ENCODE measurements at regions not wholly inside any gene's neighbourhood (a gene's known extent, or its start where the extent isn't known, plus 50 kb on each side); places are given as distances from the start of the nearest gene placed in this dataset.
A peak's percentile ranks its signal among the peaks of the same experiment; 100 is the strongest.
"Not testable (repeated sequence)": the region's sequence is repeated elsewhere in the genome, so short reads cannot be mapped to it uniquely, and the experiment has no call there.

DNA sequence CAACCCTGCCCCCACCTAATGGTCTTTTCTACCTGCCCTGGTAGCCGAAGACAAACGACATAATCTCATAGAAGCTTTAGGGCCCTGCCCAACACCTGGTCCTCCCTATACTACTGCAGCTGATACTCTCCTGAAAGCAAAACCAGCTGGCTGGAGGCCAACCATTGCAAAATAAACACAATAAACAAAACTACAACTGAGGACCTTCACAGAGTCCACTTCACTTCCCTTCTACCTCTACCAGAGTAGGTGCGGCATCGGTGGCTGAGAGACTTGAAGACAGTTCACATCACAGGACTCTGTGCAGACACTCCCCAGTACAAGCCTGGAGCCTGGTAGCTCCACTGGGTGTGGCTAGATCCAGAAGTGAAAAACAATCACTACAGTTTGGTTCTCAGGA is 476.2 kb downstream of the MMUT start:
- no peak for DNase-seq

- no peak for DNase-seq
These were observed 476.9 kb downstream of the MMUT start for GRCh38 chr6:48986105-48986504.

GRCh38 chr6:48985025-48985424 is 478.0 kb downstream of the MMUT start:
- no peak for DNase-seq

- not testable (repeated sequence) for DNase-seq
These were observed 479.1 kb downstream of the MMUT start for GRCh38 chr6:48983968-48984367.

DNA sequence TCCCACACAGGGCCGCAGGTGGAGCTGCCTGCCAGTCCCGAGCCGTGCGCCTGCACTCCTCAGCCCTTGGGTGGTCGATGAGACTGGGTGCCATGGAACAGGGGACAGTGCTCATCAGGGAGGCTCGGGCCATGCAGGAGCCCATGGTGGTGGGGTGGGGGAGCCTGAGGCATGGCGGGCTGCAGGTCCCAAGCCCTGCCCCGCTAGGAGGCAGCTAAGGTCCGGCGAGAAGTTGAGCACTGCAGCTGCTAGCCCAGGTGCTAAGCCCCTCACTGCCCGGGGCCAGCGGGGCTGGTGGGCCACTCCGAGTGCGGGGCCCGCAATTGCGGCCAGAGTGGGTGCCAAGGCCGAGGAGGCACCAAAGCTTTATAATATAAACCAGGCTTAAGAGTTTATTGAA is 479.7 kb downstream of the MMUT start:
- DNase-seq: no peak

DNA sequence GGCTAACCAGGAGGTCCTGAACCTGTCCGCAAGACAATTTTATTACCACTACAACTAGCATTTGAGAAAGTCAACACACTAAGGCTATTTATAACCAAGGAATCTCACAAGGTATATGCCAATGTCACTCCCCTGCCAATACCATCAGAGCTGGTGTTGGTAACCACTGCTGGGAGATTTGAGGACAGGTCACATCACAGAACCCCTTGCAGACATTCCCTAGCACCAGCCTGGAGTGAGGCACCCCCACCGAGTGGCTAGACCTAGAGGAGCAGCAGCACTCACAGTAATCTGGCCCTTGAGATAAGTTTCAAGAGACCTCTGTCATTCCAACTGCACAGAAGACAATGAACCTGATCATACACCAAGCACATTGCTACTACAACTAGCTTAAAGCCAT is 483.2 kb downstream of the MMUT start:
- DNase-seq: no peak

GRCh38 chr6:48979085-48979484 is 484.0 kb downstream of the MMUT start:
- DNase-seq: no peak

DNA sequence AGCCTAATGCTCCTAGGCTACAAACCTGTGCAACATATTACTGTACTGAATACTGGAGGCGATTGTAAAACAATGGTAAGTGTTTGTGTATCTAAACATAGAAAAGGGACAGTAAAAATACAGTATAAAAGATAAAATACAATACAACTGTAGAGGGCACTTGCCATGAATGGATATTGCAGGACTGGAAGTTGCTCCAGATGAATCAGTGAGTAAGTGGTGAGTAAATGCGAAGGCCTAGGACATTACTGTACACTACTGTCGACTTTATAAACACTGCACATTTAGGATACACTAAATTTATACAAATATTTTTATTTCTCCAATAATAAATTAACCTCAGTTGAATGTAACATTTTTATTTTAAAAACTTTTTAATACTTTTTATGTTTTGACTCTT is 485.0 kb downstream of the MMUT start:
- no peak for DNase-seq

DNA sequence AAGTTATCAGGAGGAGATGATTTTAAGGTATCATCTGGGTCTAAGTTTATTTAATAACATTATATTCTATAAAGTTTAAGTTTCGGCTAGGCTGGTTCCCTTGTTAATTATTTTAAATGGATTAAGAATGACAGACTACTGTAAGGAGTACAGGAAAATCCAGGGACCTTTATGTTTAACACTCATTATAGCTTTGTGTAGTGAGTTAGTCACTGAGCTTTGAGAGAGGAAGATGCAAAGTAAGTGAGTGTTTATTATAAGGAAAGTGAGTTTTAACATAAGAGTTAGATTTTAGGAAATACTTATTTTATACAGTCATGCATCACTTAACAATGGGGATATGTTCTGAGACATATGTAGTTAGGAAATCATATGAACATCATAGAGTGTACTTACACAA is 485.5 kb downstream of the MMUT start:
- no peak for DNase-seq

DNA sequence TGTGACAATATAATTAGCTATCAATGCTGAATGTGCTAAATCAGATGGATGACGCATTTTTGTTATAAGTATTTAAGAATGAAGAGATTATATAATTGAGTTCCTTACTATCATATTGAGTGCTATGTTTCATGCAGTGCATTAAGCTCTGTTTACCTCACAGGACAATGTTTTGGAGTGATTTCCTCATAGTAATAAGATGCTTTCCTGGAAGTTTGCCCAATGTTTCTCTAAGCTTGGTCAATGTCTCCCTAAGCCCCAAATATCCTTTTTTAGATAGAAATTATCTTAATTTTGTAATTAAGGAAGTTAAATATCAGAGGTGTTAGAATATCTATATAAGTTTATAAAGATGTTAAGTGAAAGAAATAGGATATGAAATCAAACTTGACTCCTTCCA is 489.6 kb downstream of the MMUT start:
- no peak for DNase-seq

- DNase-seq: no peak
These were observed 501.2 kb downstream of the MMUT start for GRCh38 chr6:48961781-48962415.

DNA sequence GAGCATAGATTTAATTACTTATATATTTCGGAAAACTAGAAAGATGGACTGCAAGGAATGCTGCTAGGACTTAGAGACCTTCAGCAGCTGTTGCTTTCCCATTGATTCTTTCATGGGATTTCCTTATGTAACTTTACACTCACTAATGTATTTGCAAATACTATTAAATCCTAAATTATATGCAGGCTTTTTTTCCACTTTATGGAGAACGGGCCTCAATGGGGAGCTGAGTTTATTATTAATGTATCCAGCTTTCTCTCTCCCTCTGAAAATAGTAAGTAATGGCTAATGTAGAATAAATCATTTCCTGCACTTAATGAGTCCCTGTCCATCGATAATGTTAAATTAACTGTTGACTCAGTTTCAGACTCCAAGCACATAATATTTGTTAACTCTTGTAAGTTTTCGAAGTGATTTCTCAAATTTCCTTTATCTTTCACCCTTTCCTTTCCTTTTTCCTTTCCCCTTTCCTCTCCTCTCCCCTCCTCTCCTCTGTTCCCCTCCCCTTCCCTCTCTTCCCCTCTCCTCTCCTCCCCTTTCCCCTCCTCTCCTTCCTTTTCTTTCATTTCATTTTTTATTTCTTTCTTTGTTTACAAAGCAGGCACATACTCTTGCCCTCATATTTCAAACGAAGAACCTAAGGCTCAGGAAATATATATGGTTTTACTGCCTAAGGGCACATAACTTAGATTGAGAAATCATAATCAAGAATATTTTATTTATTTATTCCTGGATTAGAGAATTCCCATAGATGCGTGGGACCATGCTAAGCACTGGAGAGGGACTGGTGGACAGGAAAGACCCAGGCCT is 503.6 kb downstream of the MMUT start:
- no peak for DNase-seq

GRCh38 chr6:48957781-48958180 is 505.3 kb downstream of the MMUT start:
- no peak for DNase-seq

- DNase-seq: no peak
These were observed 511.1 kb downstream of the MMUT start for GRCh38 chr6:48951917-48952316.

GRCh38 chr6:48944276-48944675 is 518.8 kb downstream of the MMUT start:
- peak; percentile 7 for DNase-seq

DNA sequence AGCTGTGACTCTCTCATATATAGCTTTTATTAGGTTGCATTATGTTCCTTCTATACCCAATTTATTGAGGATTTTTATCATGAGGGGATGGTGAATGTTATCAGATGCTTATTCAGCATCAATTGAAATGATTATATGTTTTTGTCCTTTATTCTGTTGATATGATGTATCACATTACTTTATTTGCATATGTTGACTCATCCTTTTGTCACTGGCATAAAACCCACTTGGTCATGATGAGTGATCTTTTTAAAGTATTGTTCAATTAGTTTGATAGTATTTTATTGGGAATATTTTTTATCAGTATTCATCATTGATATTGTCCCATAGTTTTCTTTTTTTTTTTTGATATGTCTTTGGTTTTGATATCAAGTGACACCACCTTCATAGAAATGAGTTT is 529.9 kb downstream of the MMUT start:
- DNase-seq: no peak

GRCh38 chr6:48928937-48929336 is 534.1 kb downstream of the MMUT start:
- DNase-seq: no peak

DNA sequence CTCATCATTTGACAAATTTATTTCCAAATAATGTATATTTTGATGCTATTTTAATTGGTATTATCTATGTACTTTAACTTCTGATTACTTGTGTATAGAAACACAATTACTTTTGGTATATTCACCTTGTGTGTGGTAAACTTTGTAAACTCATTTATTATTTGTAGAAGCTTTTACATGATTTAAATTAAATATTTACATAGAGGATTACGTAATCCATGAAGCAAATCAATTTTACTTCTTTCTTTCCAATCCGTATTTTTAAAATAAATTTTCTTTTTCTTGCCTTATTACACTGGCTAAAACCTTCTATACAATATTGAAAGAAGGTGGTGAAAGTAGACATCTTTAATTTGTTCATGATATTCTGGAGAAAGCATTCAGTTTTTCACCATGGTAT is 540.2 kb downstream of the MMUT start:
- no peak for DNase-seq

- no peak for DNase-seq
These were observed 543.5 kb downstream of the MMUT start for GRCh38 chr6:48919555-48919954.

DNA sequence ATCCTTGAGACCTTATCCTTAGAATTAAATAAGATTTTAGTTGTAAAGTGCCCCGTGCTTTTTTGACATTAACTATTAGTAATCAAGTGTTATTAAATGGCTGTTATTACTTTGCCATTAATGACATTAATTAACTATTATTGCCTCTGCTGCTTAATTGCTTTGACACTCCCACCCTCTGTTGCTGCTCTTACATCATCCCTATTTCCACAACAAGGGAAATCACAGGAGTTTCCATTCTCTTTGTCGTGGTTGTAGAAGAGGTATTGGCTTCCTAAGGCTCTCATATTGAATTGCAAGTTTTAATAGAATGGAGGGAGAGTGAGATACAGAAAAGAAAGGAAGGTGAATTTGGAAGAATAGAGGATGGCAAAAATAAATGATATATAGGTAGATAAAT is 545.8 kb downstream of the MMUT start:
- no peak for DNase-seq

DNA sequence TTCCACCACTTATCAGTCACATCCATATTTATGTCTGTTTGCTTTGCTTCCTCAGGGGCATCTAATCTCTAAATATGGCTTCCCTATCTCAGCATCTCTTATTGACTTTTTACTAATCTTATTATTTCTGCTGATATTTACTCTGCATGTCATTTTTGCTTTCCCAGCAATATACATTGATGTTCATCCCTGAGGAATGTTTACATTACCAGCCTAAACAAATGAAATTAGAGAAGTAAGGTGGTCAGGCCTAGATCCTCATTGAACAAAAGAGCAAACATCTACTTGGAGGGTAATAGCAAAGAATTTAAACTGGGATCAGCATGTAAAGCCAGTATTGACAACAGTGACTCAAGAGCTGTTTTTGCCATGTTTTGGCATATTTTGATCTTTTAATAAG is 546.4 kb downstream of the MMUT start:
- no peak for DNase-seq

- DNase-seq: no peak
These were observed 547.5 kb downstream of the MMUT start for GRCh38 chr6:48915591-48915990.

- no peak for DNase-seq
These were observed 550.5 kb downstream of the MMUT start for GRCh38 chr6:48912503-48912902.

- no peak for DNase-seq
These were observed 558.2 kb downstream of the MMUT start for GRCh38 chr6:48904809-48905208.

- DNase-seq: no peak
These were observed 568.6 kb downstream of the MMUT start for GRCh38 chr6:48894469-48894868.

Data from hematopoietic multipotent progenitor cell treated with erythropoietin and hydrocortisone succinate and interleukin-3 and kit ligand, for 8 days (in vitro differentiated cells).